EL (cell line): ENCODE measurements at regions not wholly inside any gene's neighbourhood (a gene's known extent, or its start where the extent isn't known, plus 50 kb on each side); places are given as distances from the start of the nearest gene placed in this dataset.
"Not testable (repeated sequence)": the region's sequence is repeated elsewhere in the genome, so short reads cannot be mapped to it uniquely, and the experiment has no call there.

Source experiments
- DNase-seq: peaks from one replicate; pipeline ENCODE4 v3.0.0-alpha.2; 2016

DNA sequence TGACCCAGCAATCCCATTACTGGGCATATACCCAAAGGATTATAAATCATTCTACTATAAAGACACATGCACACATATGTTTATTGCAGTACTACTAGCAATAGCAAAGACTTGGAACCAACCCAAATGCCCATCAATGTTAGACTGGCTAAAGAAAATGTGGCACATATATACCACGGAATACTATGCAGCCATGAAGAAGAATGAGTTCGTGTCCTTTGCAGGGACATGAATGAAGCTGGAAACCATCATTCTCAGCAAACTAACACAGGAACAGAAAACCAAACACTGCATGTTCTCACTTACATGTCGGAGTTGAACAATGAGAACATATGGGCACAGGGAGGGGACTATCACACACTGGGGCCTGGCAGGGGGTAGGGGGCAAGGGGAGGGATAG, 183.0 kb downstream of the HACE1 start:
- not testable (repeated sequence) for DNase-seq

DNA sequence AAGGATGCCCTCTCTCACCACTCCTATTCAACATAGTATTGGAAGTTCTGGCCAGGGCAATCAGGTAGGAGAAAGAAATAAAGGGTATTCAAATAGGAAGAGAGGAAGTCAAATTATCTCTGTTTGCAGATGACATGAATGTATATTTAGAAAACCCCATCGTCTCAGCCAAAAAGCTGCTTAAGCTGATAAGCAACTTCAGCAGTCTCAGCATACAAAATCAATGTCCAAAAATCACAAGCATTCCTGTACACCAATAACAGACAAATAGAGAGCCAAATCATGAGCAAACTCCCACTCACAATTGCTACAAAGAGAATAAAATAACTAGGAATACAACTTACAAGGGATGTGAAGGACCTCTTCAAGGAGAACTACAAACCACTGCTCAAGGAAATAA, 184.6 kb downstream of the HACE1 start:
- DNase-seq = not testable (repeated sequence)

DNA sequence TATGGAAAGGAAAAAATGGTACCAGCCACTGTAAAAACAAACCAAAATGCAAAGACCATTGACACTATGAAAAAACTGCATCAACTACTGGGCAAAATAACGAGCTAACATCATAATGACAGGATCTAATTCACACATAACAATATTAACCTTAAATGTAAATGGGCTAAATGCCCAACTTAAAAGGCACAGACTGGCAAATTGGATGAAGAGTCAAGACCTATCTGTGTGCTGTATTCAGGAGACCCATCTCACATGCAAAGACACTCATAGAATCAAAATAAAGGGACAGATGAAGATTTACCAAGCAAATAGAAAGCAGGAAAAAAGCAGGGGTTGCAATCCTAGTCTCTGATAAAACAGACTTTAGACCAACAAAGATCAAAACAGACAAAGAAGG, 186.6 kb downstream of the HACE1 start:
- not testable (repeated sequence) for DNase-seq

DNA sequence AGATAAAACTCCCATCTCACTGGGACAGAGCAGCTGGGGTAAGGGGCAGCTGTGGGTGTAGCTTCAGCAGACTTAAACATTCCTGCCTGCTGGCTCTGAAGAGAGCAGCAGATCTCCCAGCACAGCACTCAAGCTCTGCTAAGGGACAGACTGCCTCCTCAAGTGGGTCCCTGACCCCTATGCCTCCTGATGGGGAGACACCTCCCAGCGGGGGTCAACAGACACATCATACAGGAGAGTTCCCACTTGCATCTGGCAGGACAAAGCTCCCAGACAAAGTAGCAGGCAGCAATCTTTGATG, 188.2 kb downstream of the HACE1 start:
- DNase-seq = not testable (repeated sequence)

DNA sequence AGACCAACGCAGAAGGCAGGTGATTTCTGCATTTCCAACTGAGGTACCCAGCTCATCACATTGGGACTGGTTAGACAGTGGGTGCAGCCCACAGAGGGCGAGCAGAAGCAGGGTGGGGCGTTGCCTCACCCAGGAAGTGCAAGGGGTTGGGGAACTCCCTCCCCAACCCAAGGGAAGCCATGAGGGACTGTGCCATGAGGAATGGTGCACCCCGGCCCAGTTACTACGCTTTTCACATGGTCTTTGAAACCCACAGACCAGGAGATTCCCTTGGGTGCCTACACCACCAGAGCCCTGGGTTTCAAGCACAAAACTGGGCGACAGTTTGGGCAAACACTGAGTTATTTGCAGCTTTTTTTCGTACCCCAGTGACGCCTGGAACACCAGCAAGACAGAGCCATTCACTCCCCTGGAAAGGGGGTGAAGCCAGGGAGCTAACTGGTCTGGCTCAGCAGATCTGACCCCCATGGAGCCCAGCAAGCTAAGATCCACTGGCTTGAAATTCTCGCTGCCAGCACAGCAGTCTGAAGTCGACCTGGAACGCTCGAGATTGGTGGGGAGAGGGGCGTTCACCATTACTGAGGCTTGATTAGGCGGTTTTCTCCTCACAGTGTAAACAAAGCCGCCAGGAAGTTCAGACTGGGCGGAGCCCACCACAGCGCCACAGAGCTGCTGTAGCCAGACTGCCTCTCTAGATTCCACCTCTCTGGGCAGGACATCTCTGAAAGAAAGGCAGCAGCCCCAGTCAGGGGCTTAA, 188.7 kb downstream of the HACE1 start:
- DNase-seq = not testable (repeated sequence)

DNA sequence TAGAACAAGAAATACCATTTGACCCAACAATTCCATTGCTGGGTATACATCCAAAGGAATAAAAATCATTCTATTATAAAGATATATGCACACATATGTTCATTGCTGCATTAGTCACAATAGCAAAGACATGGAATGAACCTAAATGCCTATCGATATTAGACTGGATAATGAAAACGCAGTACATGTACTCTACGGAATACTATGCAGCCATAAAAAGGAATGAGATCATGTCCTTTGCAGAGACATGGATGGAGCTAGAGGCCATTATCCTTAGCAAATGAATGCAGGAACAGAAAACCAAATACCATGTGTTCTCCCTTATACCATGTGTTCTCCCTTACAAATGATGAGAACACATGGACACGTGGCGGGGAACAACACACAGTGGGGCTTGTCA, 190.2 kb downstream of the HACE1 start:
- no peak for DNase-seq

DNA sequence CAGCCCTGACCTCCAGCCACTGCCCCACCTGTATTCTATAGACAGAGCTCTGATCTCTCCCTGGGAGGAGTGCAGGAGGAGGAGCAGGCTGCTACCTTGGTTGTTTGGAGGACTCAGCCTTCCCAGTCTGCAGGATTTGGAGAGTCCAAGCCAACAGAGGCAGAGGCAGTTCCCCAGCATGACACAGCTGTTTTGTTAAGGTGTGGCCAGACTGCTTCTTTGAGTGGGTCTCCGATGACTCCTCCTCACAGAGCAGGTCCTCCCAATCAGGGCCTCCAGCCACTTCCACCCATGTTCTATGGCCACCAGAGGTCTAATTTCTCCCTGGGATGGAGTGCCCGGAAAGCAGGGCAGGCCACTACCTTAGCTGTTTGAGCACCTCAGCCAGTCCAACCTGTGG, 203.5 kb downstream of the HACE1 start:
- DNase-seq = no peak

DNA sequence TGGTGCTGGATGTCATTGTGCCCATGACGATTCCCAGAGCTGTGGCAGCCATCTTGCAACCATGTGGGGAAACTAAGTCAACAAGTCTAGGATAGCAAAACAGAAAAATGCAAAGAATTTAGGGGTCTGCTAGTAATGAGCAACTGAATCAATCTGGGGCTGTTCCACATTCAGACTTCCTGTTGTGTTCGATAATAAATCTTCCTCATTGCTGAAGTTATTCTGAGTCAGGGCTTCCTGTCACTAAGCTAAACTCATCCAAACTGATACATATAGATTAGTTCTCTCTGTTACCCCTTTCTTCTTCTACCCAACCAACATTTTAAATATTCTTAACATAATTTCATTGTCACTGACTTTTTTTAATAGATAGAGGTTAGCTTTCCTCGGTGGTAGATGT, 205.9 kb downstream of the HACE1 start:
- DNase-seq = peak; percentile 25

DNA sequence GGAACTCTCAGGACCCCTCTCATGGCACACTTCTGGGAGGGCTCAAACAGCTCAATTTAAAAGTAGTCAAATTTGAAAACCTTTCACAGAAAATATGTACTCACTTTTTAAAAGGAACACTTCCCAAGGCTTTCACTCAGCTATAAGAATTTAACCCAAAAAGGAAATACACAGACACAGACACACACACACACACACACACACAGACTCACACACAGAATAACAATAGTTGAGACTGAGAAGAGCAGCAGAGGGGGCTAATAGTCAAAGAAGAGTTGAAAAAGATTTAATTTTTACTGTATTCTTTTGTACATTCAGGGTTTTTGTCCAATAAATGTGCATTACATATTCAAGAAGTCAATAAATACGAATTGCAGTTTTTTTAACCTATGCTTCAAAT, 211.4 kb downstream of the HACE1 start:
- no peak for DNase-seq

DNA sequence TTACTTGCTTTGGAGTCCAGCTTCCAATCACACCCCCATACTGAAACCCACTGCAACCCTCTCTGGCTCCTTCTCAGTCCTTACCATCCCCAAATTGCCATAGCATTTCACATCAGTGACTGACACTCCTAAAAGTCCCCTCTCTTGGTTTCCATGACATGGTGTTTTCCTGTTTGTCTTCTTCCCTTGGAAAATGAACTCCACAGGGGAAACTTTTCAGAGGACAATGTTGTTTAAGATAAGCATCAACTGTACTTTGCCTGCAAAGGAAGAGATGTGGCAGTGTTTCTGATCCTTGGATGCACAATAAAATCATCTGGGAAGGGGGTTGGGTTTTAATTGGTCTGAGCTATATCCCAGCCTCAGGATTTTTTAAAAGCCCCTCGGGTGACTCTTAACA, 214.9 kb downstream of the HACE1 start:
- DNase-seq = no peak

DNA sequence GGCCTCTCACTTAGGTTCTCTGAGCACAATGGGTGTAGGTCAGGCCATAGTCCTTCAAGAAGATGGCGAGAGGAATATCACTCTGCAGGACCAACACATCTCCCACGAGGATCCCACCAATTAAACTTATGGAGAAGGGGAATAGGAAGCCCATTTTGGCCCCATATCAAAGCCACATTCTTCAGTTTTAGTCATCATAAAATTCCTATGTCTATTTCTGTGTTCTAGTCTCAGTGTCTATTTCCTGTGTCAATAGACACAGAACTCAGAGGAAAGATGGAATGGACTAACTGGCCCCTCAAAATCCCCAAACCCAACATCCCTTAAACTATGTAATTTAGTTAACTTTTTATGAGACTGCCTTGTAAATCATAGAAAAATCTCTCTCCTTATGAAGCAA, 216.8 kb downstream of the HACE1 start:
- peak; percentile 75 for DNase-seq

DNA sequence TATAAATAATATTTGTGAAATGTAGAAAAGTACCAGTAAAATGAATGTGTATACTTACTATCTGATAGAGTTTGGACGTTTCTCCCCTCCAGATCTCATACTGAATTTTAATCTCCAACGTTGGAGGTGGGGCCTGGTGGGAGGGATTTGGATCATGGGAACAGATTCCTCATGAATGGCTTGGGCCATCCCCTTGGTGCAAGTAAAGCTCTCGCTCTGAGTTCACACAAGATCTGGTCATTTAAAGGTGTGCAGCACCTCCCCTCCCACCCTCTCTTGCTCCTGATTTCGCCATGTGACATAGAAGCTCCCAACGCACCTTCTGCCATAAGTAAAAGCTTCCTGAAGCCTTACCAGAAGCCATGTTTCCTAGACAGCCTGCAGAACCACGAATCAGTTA, 219.0 kb downstream of the HACE1 start:
- no peak for DNase-seq

DNA sequence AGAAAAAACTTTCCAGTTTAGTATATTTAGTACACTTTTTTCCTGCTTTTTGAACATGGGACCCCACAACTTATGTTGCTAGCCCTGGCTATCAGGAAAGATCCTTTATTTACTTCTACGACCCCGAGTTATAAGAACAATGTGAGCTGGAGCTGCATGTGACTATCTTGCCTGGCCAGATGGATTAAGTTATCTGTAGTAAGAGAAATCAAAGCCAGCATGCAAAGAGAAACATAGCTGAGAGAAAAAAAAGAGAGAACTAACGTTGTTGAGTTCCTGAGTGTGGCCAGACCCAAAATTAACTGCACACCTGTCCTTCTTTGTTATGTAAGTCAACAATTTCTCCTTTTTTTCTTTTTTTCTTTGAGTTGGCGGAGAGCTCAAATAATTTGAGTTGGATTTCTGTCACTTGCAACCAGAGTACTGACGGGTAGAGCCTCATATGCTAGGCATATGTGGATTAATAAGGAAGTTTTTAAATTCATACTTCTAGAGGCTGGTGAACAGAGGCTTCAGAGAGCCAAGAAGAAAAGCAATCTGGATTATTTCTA, 219.5 kb downstream of the HACE1 start:
- no peak for DNase-seq

DNA sequence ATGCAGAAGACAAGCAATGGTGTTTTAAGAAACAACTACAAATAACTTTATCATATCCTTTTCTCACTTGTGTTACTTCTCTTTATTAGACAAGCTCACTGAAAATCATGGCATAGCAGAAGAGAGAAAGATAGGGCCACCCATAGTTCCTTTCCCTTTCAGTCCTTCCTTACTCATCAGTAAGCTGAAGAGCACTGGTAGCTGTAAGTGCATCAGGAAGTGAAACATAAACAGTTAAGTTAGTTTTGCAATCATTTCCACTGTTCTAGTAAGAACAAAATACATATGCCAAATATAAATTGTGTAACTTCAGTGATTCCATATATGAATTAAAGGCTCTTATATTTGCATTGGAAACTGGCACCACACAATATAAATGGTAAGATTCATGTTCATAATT, 220.1 kb downstream of the HACE1 start:
- DNase-seq = peak; percentile 52

DNA sequence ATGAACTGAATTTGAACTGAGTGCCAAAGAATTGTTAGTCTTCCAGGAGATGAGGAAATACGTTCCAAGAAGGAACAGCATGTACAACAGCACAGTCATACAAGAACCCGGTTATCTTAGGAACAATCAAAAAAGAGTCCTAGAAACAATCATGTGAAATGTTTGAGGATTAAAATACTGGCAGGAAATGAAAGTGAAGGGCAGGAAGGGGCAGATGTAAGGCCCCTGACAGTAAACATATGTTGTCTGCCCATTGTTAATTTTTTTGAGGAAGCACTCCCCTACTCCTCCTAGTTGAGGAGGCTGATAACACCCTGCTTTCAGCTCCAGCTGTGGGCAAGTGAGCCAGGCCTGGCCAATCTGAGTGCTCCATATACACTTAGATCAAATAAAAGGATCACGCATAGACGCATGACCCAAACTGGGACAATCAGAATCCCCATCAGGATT, 220.9 kb downstream of the HACE1 start:
- no peak for DNase-seq

DNA sequence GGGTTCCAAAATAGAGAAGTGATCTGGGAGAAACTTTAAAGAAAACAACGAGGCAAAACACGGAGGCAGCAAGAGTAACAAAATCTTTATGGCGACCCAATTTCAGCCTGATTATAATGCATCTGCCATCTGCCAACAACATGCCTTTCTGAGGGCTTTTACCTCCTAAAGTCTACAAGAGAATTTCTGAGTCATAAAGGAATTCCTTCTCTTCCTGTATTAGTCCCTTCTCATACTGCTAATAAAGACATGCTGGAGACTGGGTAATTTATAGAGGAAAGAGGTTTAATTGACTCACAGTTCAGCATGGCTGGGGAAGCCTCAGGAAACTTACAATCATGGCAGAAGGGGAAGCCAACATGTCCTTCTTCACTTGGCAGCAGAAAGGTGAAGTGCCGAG, 226.6 kb downstream of the HACE1 start:
- peak; percentile 66 for DNase-seq

DNA sequence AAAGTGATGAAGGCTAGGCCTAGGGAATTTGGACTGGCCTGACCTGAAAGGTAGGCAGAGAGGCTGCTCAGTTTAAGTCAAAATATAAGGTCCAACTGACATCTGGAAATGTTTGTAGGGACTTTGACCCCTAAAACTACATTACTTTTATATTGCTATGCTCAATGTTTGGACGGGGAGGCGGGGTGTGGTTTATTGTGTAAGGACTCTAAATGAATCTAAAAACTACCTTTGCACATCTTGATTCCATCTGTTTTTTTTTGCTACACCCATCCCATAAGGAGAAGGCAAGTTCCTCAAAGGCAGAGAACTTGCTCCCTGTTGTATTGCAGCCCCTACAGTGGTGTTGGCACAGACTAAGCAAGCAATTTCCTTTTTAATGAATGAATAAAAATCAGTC, 227.1 kb downstream of the HACE1 start:
- DNase-seq = no peak

DNA sequence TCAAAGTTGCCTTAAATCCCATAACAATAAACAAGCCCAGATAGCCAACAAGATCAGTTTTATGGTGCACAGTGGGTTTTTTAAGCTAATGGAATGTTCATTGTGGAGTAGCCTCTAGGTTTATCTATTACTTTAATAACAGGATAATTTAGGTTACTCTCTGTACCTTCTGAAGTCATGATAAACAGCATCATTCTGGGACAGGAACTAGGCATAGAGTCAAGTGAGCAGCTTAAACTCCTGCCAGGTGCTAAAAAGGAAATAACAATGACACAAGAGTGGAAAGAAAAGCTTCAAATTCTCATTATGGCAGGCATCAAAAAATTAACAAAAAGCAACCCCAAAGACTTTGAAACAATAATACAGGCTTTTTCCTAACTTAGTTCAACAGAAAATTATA, 228.8 kb downstream of the HACE1 start:
- DNase-seq = no peak

DNA sequence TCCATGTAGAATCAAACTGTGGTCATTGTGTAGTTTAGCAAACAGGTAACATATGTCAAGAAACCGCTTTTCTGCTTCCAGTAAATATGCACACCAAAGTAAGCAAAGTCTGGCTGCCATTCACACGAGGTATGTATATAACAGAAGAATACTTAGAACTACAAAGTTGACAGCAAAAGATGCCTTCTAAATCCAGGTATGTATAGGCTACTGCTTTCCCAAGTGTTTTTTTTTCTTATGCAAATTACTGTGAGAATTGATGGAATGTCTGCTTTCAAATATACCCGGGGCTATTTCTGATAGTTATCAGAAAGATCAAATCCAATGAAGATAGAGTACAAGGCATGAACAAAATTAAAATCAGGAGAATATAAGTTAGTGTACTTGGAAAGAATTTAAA, 229.2 kb downstream of the HACE1 start:
- no peak for DNase-seq

DNA sequence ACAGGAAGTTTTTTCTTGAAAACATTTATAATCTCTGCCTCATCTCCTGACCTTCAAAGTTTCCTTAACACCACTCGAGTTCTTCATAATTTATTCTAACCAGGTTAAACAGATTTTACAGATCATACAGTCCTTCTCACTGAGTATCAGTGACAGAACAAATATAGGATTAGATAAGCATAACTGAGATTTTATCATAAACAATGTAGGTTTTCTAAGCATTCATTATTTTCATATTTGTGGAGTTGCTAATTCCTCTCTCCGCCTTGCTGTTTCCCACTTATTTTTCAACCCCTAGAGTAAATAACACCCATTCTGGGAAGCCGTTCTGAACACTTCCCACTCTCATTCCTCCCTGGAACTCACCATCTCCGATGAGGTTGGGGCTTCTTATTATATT, 229.9 kb downstream of the HACE1 start:
- DNase-seq = no peak

DNA sequence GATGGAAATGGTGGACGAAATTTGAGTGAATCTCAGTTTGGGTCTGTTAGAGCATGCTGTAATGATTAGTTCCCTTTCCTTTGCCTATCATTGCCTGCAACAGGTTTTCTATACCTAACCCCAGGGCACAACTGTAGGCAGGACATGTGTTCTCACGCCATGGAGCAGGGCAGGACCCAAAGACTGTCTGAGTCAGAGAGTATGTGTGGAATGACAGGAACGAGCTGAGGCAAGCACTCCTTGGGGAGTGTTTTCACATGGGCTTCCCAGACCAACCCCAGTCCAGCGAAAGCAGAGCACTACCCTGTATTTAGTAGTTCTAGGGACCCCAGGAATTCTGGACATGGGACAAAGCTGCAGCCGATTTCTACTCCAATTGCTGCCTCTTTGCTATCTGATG, 234.2 kb downstream of the HACE1 start:
- peak; percentile 98 for DNase-seq

DNA sequence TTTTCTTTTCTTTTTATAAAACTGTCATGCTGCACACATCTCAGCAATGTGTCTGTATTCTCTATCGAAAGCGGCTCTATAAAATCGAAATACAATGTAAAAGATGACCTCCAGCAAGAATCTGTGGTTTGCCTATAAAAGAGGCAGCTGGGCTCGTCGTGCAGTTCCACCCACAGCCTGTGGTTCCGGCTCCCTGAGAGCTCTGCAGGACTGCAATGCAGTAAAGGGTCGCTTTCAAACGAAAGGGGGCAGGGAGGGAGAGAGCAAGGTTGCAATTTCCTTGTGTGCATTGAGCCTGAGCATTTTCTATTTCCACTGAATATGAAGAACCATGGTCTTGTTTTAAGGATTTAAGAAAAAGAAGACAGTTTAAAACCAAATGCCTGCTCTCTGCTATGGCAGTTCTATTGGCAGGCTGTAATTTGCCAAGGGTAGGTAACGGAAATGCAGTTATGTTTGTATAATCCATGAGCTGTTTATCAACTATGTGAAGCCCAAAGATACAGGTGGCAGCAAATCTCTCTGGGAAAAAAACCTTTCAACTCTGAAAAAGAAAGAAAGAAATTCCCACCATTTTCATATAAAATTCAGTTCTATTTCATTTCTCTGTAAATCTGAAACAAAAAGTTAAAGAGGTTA, 236.5 kb downstream of the HACE1 start:
- DNase-seq = peak; percentile 70

DNA sequence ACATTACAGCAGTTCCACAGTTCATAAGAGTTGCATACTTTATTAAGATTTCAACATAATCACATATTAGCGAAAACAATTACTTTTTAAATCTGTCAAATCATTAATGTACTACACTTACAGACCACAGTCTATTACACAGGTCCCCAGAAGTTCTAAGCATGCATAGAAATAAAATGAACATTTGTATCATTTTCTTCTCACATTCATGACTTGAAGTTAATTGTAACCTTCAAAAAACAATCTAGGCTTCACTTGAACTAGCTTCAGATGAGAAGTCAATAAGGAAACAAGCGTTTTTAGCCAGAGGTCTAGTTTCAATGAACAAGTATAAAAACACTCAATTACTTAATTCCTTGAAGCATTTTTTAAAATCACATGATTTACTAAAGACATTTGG, 238.3 kb downstream of the HACE1 start:
- no peak for DNase-seq

DNA sequence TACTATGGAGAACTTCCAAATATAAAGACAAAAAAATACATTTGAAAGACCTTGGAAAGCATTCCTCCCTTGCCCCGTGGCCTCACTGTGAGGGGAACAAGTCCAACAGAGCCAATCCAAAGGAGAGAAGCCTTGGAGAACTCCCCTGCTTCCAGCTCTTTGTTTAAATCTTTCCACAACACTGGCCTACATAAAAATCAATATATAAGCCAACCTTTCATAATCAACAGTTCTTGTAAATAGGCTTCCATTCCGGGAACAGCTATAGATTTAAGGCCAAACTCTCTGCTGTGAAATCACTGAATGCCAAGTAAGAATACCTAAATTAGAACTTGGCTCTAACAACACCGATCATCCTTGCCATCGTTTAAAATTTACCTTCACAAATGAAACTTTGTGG, 242.1 kb downstream of the HACE1 start:
- no peak for DNase-seq

DNA sequence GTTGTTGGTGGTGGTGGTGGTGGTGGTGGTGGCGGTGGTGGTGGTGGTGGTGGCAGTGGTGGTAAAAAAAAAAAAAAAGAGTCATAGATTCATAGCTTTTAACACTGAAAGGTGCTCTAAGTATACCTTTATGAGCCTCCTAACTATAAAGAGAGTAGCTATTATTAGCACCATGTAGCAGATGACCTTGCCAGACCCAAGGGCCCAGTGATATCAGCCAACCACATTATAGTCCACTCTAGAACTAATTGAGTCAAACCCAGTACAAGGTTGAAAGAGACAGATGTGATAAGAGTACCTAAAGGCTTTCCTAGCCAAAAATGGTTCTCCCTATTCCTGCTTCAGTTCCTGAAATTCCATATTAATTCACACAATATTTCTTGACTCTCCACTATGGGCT, 245.3 kb downstream of the HACE1 start:
- no peak for DNase-seq
